Loucy (cell line): ENCODE measurements at regions not wholly inside any gene's neighbourhood (a gene's known extent, or its start where the extent isn't known, plus 50 kb on each side); places are given as distances from the start of the nearest gene placed in this dataset.

Experiments
- CTCF ChIP-seq: fragments of 200-600 bp; sonication (generic); conservative IDR thresholded peaks from 2 replicates; pipeline ENCODE4 v1.5.1; 2014; ENCODE audit warnings: mild to moderate bottlenecking, antibody characterized with exemption, low read length
- EZH2phosphoT487 ChIP-seq: fragments of 200-600 bp; IDR thresholded peaks from 2 replicates; pipeline ENCODE4 v1.6.1; 2018; ENCODE audit warnings: antibody characterized with exemption, mild to moderate bottlenecking, moderate library complexity, borderline replicate concordance

- TF ChIP-seq CTCF (no peak), EZH2phosphoT487 (no peak)
These were observed 162.7 kb upstream of the OTX2 start for GRCh38 chr14:56972948-56973347.
